ENCODE measurements at regions not wholly inside any gene's neighbourhood (a gene's known extent, or its start where the extent isn't known, plus 50 kb on each side); places are given as distances from the start of the nearest gene placed in this dataset.

GRCh38 chr3:147244397-147244796 lies 161.9 kb downstream of the ZIC4 start:
- TF ChIP-seq EZH2phosphoT487 (conservative IDR thresholded peaks at IDR 0.05; ENCODE audit: low read length), result no peak
- no peak for TF ChIP-seq CTCF (IDR thresholded peaks at IDR 0.05; ENCODE audit: insufficient read depth, low read length, poor library complexity, severe bottlenecking)
